NK-92 (cell line): ENCODE measurements at regions not wholly inside any gene's neighbourhood (a gene's known extent, or its start where the extent isn't known, plus 50 kb on each side); places are given as distances from the start of the nearest gene placed in this dataset.
"Not testable (repeated sequence)": the region's sequence is repeated elsewhere in the genome, so short reads cannot be mapped to it uniquely, and the experiment has no call there.

ENCODE experiments used
- DNase-seq: peaks from one replicate; lab custom pipeline; 2025; ENCODE audit not compliant: unreplicated experiment; lab: John Stamatoyannopoulos, UW

DNA sequence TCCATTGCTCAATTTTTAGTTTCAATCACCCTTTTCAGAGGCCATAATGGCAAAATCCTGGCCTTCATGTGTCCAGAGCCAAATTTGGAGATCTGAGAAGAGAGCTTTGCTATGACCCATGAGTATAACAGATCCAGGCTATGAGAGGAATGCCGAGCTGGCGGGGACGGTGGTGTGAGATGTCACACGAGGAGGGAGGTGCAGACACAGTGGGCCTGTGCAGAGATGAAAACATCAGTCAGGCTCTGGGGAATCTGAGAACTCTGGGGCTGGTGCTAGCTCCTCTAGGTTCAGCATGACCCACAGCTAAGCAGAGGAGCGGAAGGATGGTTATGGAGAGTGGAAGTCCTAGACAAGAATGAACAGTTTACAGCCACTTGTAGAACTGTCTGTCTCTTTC, 398.3 kb upstream of the ATP10A start:
- DNase-seq = no peak

DNA sequence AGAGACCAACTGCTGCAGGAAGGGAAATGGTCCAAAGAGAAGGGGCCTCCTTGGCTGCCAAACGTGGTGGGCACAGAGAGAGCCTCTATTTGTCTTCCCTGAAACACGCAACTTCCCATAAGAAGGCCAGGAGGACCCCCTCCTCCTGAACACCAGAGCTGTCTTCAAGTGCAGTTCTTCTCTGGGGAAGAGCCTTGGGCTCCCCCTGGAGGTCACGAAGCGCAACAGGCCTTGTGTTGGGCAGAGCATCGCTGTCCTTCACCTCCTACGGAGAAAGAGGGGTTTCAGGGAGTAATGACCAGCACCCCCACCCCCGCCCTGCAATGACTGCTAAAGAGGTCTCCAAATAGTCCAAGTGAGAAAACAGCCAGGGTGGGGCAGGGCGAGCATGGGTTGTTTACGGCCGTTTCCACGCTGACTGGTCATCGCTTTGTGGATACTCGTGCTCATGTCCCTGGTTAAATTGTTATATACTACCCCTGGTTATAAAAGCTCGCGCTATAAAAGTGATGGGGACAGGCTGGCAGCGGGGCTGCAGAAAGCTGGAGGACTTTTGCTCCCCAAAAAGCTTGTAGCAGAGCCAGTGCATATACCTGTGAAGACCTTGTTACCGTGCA, 397.5 kb upstream of the ATP10A start:
- no peak for DNase-seq

GRCh38 chr15:26259581-26259980, 396.5 kb upstream of the ATP10A start:
- no peak for DNase-seq

GRCh38 chr15:26244782-26245181, 381.7 kb upstream of the ATP10A start:
- not testable (repeated sequence) for DNase-seq

DNA sequence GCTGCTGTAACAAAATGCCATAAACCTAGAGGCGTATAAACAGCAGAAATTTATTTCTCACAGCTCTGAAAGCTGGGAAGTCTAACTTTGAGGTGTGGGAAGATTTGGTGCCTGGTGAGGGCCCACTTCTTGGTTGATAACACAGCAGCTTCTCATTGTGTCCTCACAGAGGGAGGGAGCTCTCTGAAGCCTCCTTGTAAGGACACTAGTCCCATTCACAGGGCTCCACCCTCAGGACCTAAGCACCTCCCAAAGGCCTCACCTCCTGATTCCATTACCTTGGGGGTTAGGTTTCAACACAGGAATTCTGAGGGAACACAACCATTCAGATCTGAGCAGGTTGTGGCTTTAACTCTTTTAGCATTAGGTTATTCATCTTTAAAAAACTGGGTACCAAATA, 380.3 kb upstream of the ATP10A start:
- DNase-seq = no peak

GRCh38 chr15:26242565-26243071, 379.5 kb upstream of the ATP10A start:
- no peak for DNase-seq

- DNase-seq = no peak
These were observed 372.7 kb upstream of the ATP10A start for GRCh38 chr15:26235864-26236263.

GRCh38 chr15:26234976-26235767, 372.0 kb upstream of the ATP10A start:
- no peak for DNase-seq

DNA sequence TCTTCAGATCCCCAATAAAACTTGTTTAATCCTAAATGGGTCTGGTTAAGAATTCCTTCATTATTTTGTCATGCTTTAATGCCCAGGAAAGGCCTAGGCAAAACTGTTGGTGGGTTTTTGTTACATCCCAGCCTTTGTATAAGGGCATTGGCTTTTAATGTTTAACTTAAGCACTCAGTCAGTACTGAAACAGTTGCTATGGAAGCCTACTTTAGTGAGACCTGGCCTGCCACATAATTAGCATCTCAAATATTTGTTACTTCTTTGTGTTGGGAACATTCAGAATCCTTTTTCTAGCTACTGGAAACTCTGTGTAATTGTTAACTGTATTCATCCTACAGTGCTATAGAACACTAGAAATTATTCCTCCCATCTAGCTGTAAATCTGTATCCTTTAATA, 369.6 kb upstream of the ATP10A start:
- DNase-seq = no peak

GRCh38 chr15:26231096-26231495, 368.0 kb upstream of the ATP10A start:
- DNase-seq = no peak

- no peak for DNase-seq
These were observed 361.1 kb upstream of the ATP10A start for GRCh38 chr15:26224266-26224665.

DNA sequence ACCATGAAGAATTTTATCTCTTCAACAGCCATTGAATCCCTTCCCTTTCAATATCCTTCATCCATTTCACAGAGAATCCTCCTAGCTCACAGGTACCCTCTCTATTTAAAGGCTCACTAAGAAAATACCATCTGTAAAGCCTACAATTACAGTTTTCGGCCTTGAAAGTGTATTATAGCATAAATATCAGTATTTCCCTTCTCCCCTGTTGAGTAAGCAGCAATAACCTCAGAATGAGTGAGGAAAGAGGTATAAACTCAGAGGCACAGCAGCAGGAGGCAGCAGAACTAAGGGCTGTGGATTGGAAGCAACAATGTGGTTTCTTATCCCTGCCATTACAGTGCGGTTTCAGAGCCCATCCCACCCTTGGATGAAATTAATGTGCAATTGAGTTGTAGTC, 360.6 kb upstream of the ATP10A start:
- DNase-seq = no peak

GRCh38 chr15:26222781-26223180, 359.7 kb upstream of the ATP10A start:
- DNase-seq = no peak

DNA sequence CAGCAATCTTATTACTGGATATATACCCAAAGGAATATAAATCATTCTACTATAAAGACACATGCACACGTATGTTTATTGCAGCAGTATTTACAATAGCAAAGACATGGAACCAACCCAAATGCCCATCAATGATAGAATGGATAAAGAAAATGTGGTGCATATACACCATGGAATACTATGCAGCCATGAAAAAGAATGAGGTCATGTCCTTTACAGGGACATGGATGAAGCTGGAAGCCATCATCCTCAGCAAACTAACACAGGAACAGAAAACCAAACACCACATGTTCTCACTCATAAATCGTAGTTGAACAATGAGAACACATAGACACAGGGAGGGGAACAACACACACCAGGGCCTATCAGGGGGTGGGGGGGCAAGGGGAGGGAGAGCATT, 353.9 kb upstream of the ATP10A start:
- not testable (repeated sequence) for DNase-seq

DNA sequence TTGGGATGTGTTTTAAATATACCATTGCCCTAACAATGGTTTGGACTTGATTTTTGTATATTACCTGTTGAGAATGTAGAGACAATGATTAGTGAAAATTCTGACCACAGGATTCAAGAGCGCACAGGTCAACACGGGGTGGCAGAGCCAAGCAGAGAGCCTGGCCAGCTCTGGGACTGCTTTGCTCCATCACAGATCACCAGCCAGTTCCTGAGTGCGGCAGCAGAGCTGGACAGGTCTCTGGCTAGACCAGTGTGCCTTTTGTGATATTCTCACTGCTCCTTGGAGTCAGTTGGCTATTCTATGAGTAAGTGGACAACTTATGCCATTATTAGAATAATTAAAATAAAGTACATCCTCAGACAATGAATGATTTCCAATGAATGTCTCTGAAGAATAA, 351.2 kb upstream of the ATP10A start:
- no peak for DNase-seq

- no peak for DNase-seq
These were observed 350.3 kb upstream of the ATP10A start for GRCh38 chr15:26213427-26213826.

DNA sequence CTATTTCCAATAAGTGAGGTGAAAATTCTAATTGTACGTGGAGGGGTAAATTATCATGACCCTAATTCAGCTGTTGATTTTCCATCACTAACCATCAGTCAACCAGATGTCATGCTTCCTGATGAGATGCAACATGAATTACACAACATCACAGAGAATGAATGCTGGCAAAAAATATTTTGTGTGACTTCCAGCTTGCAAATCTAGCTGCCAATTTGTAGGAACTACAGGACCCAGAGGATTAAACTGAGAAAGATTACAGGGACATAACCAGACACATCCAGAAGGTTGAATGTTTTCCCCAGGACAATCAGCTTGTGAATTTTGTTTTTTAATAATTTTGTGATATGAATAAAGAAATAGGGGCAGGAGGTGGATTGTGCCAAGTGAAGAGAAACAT, 349.0 kb upstream of the ATP10A start:
- DNase-seq = no peak

- no peak for DNase-seq
These were observed 347.9 kb upstream of the ATP10A start for GRCh38 chr15:26210980-26211379.

- no peak for DNase-seq
These were observed 338.2 kb upstream of the ATP10A start for GRCh38 chr15:26201177-26201858.

GRCh38 chr15:26200427-26200826, 337.3 kb upstream of the ATP10A start:
- no peak for DNase-seq

DNA sequence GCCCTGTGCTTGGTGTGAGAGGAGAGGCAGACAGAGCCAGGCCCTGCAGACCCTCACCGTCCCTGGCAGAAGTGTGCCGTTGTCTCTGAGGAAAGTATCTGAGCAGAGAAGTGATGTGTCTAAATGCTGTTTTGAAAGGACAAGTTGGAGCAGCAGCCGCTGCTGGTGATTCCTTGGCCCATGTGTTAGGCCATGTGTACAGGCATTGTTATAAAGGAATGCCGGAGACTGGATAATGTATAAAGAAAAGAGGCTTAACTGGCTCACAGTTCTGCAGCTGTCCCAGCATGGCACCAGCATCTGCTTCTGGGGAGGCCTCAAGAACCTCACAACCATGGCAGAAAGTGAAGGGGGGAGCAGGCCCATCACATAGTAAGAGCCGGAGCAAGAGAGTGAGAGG, 334.6 kb upstream of the ATP10A start:
- no peak for DNase-seq

GRCh38 chr15:26197060-26197459, 333.9 kb upstream of the ATP10A start:
- DNase-seq = no peak
